Thyroid gland (tissue), 4 donors: ENCODE measurements at regions not wholly inside any gene's neighbourhood (a gene's known extent, or its start where the extent isn't known, plus 50 kb on each side); places are given as distances from the start of the nearest gene placed in this dataset.

Source experiments
- POLR2A ChIP-seq, 2 donors: fragments of 450-650 bp; IDR thresholded peaks; one replicate each; pipeline ENCODE4 v1.6.1; 2017; ENCODE audit warnings: antibody characterized with exemption in 2 of 2, mild to moderate bottlenecking in 2 of 2, moderate library complexity in 1 of 2
- TF ChIP-seq, protein P1 (sequence below), 6 experiments: fragments of 200-600 bp in 3 of 6; fragments of 450-650 bp in 3 of 6; sonication (generic) in 3 of 6; IDR thresholded peaks; one replicate each; pipeline ENCODE4 v1.5.1; 2016 to 2019; ENCODE audit warnings: antibody characterized with exemption in 6 of 6, mild to moderate bottlenecking in 2 of 6, inconsistent platforms in 1 of 6, moderate library complexity in 1 of 6

DNA sequence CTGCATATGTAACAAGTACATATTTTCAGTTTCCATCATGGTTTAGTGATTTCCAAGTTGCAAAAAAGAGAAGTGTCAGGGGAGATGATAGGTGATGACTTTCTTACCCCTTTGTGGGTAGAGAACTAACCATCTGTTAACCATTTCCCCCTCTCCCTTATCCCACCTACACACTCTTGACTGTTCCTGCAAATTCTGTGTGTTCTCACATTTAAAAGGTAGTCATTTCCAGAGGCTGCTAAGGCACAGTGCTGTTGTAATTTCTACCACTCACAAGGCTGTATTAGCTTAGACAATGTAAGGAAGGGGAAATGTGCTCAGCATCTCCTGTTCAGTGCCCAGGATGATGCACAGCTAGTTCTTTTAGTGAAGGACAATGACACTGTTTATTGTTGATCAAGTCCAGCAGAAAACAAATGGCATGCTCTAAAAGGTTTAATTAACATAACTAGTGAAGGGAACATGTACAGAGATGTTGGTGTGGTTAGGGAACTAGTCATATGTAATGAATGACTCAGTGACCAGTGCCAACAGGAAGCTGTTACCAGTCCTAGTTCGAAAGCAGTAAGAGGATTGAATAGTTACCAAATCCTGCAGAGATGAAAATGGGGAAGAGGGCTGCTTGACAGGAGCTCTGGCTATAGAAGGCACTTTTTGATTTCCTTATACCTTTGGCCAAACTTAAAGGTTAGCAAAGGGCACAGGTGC is 165.1 kb downstream of the PLK2 start:
- TF ChIP-seq, protein P1, sequence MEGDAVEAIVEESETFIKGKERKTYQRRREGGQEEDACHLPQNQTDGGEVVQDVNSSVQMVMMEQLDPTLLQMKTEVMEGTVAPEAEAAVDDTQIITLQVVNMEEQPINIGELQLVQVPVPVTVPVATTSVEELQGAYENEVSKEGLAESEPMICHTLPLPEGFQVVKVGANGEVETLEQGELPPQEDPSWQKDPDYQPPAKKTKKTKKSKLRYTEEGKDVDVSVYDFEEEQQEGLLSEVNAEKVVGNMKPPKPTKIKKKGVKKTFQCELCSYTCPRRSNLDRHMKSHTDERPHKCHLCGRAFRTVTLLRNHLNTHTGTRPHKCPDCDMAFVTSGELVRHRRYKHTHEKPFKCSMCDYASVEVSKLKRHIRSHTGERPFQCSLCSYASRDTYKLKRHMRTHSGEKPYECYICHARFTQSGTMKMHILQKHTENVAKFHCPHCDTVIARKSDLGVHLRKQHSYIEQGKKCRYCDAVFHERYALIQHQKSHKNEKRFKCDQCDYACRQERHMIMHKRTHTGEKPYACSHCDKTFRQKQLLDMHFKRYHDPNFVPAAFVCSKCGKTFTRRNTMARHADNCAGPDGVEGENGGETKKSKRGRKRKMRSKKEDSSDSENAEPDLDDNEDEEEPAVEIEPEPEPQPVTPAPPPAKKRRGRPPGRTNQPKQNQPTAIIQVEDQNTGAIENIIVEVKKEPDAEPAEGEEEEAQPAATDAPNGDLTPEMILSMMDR (IDR thresholded peaks at IDR 0.05), result no peak
- no peak for TF ChIP-seq POLR2A (IDR thresholded peaks at IDR 0.05)
